Frontal cortex (tissue), 3 donors: ENCODE measurements at regions not wholly inside any gene's neighbourhood (a gene's known extent, or its start where the extent isn't known, plus 50 kb on each side); places are given as distances from the start of the nearest gene placed in this dataset.
"Not testable (repeated sequence)": the region's sequence is repeated elsewhere in the genome, so short reads cannot be mapped to it uniquely, and the experiment has no call there.

Experiments
- DNase-seq, 2 donors: peaks; one replicate each; pipeline ENCODE4 v3.0.0; 2012; ENCODE audit warnings: low spot score in 2 of 2
- FAIRE-seq: peaks from 2 replicates; lab custom pipeline; 2012; peaks lifted over from hg19 to GRCh38; lab: Jason Lieb, UNC
- donor health status: control.
- donor health status: control.
- donor health status: control.

GRCh38 chr15:24823473-24823872 lies 131.3 kb upstream of the SNRPN start:
- FAIRE-seq (no peak), DNase-seq (peak in 1 of 2 donors; percentile 14)

GRCh38 chr15:24832282-24832681 lies 122.5 kb upstream of the SNRPN start:
- DNase-seq: no peak

GRCh38 chr15:24835301-24835700 lies 119.5 kb upstream of the SNRPN start:
- no peak for DNase-seq
- FAIRE-seq: no peak

More at GRCh38 chr15:24832282-24832681, 122.5 kb upstream of the SNRPN start:
- no peak for FAIRE-seq

- DNase-seq (peak; percentile 34 to 42), FAIRE-seq (no peak)
Observed at GRCh38 chr15:24848050-24848449, 106.7 kb upstream of the SNRPN start.

GRCh38 chr15:24856397-24857390 lies 98.1 kb upstream of the SNRPN start:
- no peak for FAIRE-seq
- no peak for DNase-seq

- FAIRE-seq (no peak), DNase-seq (no peak)
Observed at GRCh38 chr15:24857763-24858162, 97.0 kb upstream of the SNRPN start.

- not testable (repeated sequence) for DNase-seq, FAIRE-seq
Observed at GRCh38 chr15:24858183-24858582, 96.6 kb upstream of the SNRPN start.

GRCh38 chr15:24858737-24859601 lies 95.8 kb upstream of the SNRPN start:
- no peak for DNase-seq

GRCh38 chr15:24861014-24861690 lies 93.6 kb upstream of the SNRPN start:
- DNase-seq (no peak), FAIRE-seq (no peak)

More at GRCh38 chr15:24858737-24859601, 95.8 kb upstream of the SNRPN start:
- FAIRE-seq: no peak

GRCh38 chr15:24862726-24863521 lies 91.9 kb upstream of the SNRPN start:
- DNase-seq: no peak
- no peak for FAIRE-seq

GRCh38 chr15:24865303-24865702 lies 89.5 kb upstream of the SNRPN start:
- DNase-seq: no peak
- FAIRE-seq: no peak

GRCh38 chr15:24877174-24877573 lies 77.6 kb upstream of the SNRPN start:
- no peak for FAIRE-seq
- DNase-seq: no peak

GRCh38 chr15:24878153-24878552 lies 76.6 kb upstream of the SNRPN start:
- DNase-seq (peak in 1 of 2 donors; percentile 23), FAIRE-seq (no peak)

- no peak for FAIRE-seq
- DNase-seq: no peak
Observed at GRCh38 chr15:24879492-24879891, 75.3 kb upstream of the SNRPN start.

- DNase-seq: no peak
- no peak for FAIRE-seq
Observed at GRCh38 chr15:24880663-24881062, 74.1 kb upstream of the SNRPN start.

GRCh38 chr15:24886538-24886937 lies 68.2 kb upstream of the SNRPN start:
- FAIRE-seq: no peak
- DNase-seq: no peak

- FAIRE-seq: no peak
- no peak for DNase-seq
Observed at GRCh38 chr15:24898715-24899272, 56.0 kb upstream of the SNRPN start.

GRCh38 chr15:24899367-24899766 lies 55.4 kb upstream of the SNRPN start:
- no peak for FAIRE-seq

GRCh38 chr15:24899795-24900194 lies 55.0 kb upstream of the SNRPN start:
- FAIRE-seq: no peak

More at GRCh38 chr15:24899367-24899766, 55.4 kb upstream of the SNRPN start:
- DNase-seq: no peak

More at GRCh38 chr15:24899795-24900194, 55.0 kb upstream of the SNRPN start:
- no peak for DNase-seq
